SK-N-DZ (cell line): ENCODE measurements at regions not wholly inside any gene's neighbourhood (a gene's known extent, or its start where the extent isn't known, plus 50 kb on each side); places are given as distances from the start of the nearest gene placed in this dataset.
A peak's percentile ranks its signal among the peaks of the same experiment; 100 is the strongest.

Source experiments
- DNase-seq: peaks from one replicate; pipeline ENCODE4 v3.0.0-alpha.2; 2015; ENCODE audit warnings: low spot score

DNA sequence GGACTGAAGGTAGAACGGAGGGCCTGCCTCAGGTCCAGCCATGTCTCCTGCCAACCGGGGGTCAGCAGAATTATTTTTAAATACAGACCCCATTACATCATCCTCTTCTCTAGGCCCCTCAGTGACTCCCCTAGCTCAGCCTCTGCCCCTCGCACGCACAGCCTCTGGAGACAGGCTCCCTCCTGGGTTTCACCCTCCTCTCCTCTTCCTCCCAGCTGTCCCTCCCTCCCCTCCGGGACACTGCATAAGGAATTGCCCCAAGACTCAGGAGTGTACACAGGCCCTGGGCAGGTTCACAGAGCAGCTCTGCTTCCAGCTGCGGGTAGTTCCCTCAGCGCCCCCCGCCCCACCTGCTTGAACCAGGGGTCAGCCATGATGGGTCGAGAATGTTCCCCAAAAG, 520.2 kb upstream of the MYT1L start:
- DNase-seq = no peak

- DNase-seq = no peak
Observed at GRCh38 chr2:2850859-2851258, 519.8 kb upstream of the MYT1L start.

DNA sequence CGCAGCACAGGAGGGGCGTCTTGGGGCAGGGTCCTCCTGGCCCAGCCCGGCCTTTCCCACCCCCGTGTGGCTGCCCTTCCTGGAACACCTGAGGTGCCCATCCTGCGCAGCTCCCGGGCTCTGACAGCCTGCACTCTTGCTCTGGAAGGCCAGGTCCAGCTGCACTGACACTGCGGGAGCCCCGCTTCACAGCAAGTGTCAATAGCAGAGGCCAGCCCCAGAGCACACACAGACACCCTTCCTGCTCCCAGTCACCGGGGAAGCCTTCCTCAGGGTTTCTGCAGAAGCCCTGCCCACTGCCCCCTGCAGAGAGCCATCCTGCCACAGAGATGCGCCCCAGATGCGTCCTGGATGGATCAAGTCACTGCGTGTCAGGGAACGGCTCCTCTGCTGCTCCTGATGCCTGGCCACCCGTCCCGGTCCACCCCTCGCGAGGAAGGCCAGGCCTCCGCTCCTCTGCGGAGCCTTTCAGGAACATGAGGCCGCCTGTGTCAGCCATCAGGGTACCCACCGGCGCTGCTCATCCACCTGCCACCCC, 519.2 kb upstream of the MYT1L start:
- peak; percentile 68 for DNase-seq

DNA sequence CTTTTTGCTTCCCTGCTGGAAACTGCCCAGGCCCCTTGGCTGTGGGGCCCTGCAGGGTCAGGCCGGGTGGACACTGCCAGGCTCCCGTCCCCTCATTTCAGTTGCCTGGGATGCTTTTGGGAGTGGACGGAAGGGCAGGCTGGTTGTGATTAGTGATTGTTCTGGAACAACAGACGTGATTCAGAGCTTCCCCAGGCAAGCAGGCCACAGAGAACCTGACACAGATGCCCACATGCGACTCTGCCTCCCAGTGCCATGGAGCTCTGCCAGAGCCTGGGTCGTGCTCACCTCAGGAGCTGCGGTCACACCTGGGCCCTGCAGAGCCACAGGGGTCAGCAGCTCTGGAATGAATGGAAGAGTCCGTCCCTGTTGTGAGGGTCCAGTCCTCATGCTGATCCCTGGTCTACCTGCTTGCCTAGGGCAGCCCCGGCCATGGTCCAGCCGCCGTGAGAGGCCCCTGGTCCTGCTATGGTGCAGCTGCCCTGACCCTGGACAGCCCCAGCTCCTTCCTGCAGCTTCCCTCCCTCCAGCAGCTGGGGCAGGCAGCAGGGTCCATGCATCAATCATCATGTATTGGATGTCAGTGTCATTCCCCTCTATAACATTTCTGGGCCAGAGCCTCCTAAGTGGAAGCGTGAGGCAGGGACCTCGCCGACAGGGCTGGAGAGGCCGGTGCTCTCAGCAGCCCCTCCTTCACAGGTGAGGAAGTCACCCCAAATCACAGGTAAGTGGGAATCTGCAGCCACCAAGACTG, 518.6 kb upstream of the MYT1L start:
- DNase-seq = peak; percentile 11

DNA sequence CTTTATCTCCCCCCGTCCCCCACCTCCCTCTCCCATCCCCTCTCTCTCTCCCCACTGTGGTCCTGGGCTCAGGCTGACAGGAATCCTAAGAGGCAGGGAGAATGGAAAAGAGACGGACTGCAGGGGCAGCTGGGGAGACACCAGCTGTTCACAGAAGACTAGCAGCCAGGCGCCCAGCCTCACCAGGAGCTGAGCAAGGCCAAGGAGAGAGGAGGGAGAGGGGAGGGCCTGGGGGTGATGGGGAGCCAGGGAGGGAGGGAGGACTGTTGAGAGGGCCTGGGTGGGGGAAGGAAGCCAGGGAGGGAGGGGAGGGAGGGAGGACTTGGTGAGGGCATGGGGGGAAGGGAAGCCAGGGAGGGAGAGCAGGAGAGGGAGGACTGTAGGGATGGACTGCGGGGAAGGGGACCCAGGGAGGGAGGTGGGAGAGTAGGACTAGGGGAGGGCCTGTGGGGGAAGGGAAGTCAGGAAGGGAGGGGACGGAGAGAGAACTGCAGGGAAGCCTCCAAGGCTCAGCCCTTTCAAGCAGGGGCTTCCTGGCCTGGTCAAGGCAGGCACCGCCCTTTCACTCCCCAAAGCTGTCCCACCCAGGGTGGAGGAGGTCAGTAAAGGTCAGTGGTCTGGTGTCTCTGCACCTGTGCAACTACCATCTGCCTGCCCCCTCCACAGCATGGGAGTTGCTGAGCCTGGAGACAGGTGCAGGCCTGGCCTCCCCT, 517.7 kb upstream of the MYT1L start:
- DNase-seq = peak; percentile 83

DNA sequence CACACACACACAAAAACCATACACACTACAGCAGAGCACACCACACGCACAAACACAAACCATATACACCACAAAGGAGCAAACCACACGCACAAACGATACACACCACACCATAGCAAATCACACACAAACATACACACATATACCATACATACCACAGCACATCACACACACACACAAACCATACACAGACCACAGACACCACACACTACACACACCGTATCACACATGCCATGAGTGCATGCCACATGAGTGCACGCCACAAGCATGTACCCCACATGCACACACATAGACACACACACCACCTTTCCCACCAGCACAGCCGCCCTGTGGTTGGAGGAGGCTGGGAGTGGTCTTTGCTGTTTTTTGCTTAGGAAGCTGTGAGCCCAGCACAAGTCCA, 517.1 kb upstream of the MYT1L start:
- DNase-seq = no peak

DNA sequence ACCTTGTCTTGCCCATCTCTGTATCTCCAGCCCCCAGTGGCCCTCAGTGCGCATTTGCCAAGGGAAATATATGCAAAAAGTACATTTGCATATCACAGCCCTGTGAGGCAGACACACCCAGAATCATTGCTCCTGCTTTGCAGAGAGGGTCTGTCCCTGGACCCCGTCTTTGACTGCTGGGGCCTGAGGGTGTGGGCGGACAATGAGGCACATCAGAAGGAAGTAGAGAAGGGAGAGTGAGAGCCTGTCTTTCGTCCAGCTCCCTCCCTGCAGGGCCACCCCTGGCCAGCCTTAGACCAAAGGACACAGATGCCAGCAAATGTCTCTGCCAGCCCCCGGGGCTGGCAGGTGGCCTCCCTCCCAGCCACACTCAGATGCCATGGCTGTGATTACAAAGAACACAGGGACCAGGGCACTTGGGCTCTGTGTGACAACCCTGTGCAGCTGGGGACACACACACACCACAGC, 516.2 kb upstream of the MYT1L start:
- peak; percentile 15 for DNase-seq

DNA sequence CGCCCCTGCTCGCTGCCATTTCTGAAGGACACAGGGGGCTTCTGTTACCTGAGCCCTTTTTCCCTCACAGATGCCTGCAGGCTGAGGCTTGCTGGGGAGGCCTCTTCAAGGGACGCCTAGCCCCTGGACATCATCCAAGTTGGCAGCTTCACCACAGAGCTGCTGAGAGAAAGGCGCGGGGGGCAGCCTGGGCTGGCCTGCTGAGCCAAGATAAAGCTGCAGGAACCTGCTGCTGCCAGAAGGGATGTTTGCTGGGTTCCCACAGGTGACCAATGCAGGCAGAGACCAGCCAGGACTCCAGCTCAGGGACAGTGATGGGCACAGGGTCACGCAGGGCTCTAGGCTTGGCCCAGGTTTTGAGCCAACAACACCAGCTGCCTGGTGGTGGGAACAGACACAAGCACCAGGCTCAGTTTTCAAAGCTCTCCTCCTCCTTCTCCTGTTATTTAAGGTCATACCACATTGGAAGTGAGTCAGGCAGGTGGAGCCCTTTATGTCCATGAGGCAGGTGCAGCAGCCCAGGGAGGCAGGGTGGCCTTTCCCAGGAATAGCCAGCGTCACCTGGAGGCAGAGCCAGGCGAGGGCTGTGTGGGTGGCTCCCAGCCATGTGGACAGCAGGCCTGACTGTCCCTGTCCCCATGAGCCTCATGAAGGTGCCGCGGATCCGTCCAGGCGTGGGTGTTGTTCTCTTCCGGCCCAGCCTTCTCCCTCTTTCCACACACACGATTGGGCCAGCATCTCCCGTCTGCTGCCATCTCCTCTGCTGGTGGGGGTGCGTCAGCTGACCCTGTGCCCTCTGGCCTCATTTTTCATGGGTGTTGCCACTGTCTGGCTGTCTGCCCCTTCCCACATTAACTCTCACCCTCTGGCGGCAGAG, 515.5 kb upstream of the MYT1L start:
- peak; percentile 16 for DNase-seq

DNA sequence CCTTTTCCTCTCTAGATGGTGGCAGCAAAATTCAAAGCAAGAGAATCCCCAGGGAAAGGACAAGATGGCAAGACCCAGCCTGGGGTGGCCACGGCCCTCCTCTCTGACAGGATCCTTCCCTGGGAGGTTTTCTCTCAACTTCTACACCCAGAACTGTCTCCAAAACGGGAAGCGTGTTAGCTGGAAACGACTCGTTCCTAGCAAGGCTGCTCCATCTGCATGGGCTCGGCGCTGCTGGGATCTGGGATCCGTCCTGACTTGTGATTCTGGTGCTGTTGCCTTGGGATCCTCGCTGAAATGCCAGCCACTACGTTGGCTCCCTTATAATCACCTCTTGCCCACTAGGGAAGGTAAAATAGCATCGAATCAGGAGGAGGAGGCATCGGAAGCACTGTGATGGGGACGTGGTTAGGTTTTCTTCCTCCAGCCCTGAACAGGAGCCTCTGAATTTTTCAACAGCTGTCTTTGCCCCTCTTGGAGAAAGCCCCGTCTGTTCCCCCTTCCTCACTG, 514.8 kb upstream of the MYT1L start:
- no peak for DNase-seq

DNA sequence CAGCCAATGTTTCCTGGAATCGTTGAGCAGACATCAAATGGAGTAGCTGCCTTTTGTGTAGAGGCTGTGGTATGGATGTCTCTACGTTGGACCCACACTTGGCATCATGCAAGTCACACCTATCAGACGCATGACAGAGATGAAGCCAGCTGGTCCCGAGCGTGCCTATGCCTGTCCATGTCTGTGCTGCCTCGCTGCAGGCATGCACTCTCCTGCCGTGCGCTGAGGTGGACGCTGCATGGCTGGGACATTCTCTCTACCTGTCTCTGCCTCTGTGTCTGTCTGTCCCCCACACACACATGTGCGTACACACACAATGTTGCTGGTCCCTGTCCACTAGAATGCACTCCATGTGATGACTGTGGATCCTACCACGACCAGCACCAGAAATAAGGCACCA, 514.2 kb upstream of the MYT1L start:
- DNase-seq = no peak

GRCh38 chr2:2843969-2844548, 513.0 kb upstream of the MYT1L start:
- peak; percentile 33 for DNase-seq

- DNase-seq = no peak
Observed at GRCh38 chr2:2842466-2842865, 511.4 kb upstream of the MYT1L start.

GRCh38 chr2:2840681-2841300, 509.7 kb upstream of the MYT1L start:
- no peak for DNase-seq

- no peak for DNase-seq
Observed at GRCh38 chr2:2839782-2840531, 508.9 kb upstream of the MYT1L start.

- no peak for DNase-seq
Observed at GRCh38 chr2:2839393-2839781, 508.3 kb upstream of the MYT1L start.

DNA sequence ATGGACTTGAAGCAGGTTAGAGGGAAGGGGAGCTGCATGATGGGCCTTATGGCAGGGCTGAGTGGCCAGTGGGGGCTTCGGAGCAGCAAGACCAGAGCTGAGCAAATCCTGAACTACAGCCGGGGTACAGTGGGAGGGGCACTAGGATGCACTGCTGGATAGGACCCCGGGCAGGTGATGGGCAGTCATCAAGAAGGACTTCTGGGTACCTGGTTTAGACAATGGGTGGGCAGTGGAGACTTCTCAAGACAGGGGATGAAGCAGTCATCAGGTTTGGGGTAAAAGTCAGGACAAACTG, 507.4 kb upstream of the MYT1L start:
- DNase-seq = no peak

- no peak for DNase-seq
Observed at GRCh38 chr2:2837746-2838547, 506.9 kb upstream of the MYT1L start.

- no peak for DNase-seq
Observed at GRCh38 chr2:2836343-2837070, 505.4 kb upstream of the MYT1L start.
